GM10266 (cell line): ENCODE measurements at regions not wholly inside any gene's neighbourhood (a gene's known extent, or its start where the extent isn't known, plus 50 kb on each side); places are given as distances from the start of the nearest gene placed in this dataset.

ENCODE experiments used
- DNase-seq: peaks from one replicate; pipeline ENCODE4 v3.0.0; 2012; ENCODE audit errors: extremely low spot score
- CTCF ChIP-seq: IDR thresholded peaks from 2 replicates; pipeline ENCODE4 v1.5.1; 2012; ENCODE audit warnings: mild to moderate bottlenecking, low read depth; ENCODE audit not compliant: control insufficient read depth, insufficient read depth; ENCODE audit errors: missing control alignments

DNA sequence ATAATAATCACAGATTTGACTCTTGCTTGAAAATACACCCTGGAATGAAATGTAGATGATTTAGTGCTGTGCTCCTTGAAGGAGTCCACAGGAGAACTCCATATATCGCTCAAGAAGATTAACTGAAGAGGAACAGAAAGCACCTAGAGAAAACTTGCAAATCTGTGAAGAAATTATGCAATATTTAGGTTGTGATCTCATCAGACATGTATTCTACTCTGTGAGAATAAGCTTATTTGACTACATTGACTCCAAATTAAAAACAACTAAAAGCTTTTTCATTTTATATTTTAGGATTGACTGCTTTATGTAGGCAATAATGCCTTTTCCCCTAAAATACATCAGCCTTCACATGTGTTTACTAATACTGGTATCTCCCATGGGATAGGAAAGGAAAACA lies 906.6 kb upstream of the LRATD1 start:
- TF ChIP-seq CTCF = no peak
- DNase-seq = no peak

DNA sequence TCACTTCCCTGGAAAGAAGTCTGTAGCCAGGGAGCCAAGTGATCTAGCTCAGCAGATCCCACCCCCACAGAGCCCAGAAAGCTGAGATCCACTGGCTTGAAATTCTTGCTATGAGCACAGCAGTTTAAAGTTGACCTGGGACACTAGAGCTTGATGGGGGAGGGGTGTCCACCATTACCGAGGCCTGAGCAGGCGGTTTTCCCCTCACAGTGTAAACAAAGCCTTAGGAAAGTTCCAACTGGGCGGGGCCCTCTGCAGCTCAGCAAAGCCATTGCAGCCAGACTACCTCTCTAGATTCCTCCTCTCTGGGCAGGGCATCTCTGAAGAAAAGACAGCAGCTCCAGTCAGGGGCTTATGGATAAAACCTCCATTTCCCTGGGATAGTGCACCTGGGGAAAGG lies 887.2 kb upstream of the LRATD1 start:
- no peak for TF ChIP-seq CTCF
- no peak for DNase-seq

GRCh38 chr2:13751955-13752354 lies 880.6 kb upstream of the LRATD1 start:
- no peak for DNase-seq
- no peak for TF ChIP-seq CTCF

- DNase-seq = no peak
- no peak for TF ChIP-seq CTCF
Observed at GRCh38 chr2:13758412-13758811, 874.1 kb upstream of the LRATD1 start.

DNA sequence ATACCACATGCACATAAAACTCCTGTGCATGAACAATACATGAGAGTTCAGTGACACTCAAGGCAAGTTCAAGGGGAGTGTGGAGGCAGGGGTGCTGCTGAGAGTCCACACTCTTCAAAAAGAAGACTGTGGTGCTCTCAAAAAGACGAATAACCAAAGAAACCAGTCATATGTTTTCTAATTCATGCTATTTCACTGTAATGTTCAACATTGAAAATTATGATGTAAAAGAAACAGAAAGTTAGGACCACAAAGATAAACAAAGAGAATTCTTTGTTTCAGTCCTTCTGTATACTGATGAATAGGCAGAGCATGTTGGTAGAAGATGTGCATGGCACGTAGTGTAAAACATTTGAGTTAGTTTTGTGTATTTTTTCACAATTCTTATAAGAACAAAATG lies 864.2 kb upstream of the LRATD1 start:
- no peak for TF ChIP-seq CTCF
- DNase-seq = no peak

DNA sequence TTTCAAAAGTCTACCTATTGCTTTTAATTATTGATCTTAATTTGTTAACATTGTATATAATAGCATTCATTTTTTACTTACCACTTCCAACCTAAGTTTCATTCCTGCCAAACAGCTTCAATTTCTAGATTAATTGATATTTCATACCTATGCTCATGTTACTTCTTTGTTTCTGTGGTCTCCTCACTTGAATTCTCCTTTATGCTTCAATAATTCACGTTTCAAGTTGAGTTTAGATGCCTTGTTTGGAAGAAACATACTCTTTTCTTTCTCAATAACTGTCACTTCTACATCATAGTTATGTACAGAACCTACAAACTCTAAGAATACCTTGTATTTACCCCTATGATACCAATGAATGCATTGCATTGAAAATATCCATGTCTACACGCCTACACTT lies 862.2 kb upstream of the LRATD1 start:
- no peak for TF ChIP-seq CTCF
- no peak for DNase-seq

GRCh38 chr2:13779996-13780395 lies 852.5 kb upstream of the LRATD1 start:
- no peak for TF ChIP-seq CTCF
- no peak for DNase-seq
